Astrocyte (in vitro differentiated cells and primary cell): ENCODE measurements at regions not wholly inside any gene's neighbourhood (a gene's known extent, or its start where the extent isn't known, plus 50 kb on each side); places are given as distances from the start of the nearest gene placed in this dataset.

Experiments used
- DNase-seq: peaks from one replicate; pipeline ENCODE4 v3.0.0-alpha.2; 2010; ENCODE audit warnings: low read depth
- FAIRE-seq: peaks from 2 replicates; lab custom pipeline; 2011; peaks lifted over from hg19 to GRCh38; lab: Jason Lieb, UNC
- H2AFZ ChIP-seq: 2 replicates; pipeline ENCODE4 v1.6.0; 2012; ENCODE audit warnings: low read depth, low read length, inconsistent platforms
- H3K27ac ChIP-seq: 2 replicates; pipeline ENCODE4 v1.5.1; 2011; ENCODE audit warnings: low read depth, low read length, inconsistent platforms
- H3K27me3 ChIP-seq: 2 replicates; pipeline ENCODE4 v1.6.0; 2011; ENCODE audit warnings: low read length, inconsistent platforms; ENCODE audit not compliant: insufficient read depth
- H3K36me3 ChIP-seq: 2 replicates; pipeline ENCODE4 v1.5.1; 2011; ENCODE audit warnings: low read length, inconsistent platforms; ENCODE audit not compliant: insufficient read depth
- H3K4me1 ChIP-seq: 2 replicates; pipeline ENCODE4 v1.5.1; 2011; ENCODE audit warnings: low read length, inconsistent platforms; ENCODE audit not compliant: insufficient read depth
- H3K4me2 ChIP-seq: 2 replicates; pipeline ENCODE4 v1.6.0; 2012; ENCODE audit warnings: low read length, inconsistent platforms
- H3K4me3 ChIP-seq: 2 replicates; pipeline ENCODE4 v1.5.1; 2011; ENCODE audit warnings: low read depth, mild to moderate bottlenecking, low read length, inconsistent platforms; ENCODE audit not compliant: insufficient read depth
- H3K79me2 ChIP-seq: 2 replicates; pipeline ENCODE4 v1.6.0; 2012; ENCODE audit warnings: mild to moderate bottlenecking, low read length, inconsistent platforms; ENCODE audit not compliant: insufficient read depth
- H3K9ac ChIP-seq: 2 replicates; pipeline ENCODE4 v1.6.0; 2012; ENCODE audit warnings: mild to moderate bottlenecking, low read length, inconsistent platforms
- H3K9me3 ChIP-seq: 2 replicates; pipeline ENCODE4 v1.5.1; 2012; ENCODE audit warnings: low read depth, mild to moderate bottlenecking, low read length, inconsistent platforms; ENCODE audit not compliant: insufficient read depth
- H4K20me1 ChIP-seq: 2 replicates; pipeline ENCODE4 v1.6.0; 2012; ENCODE audit warnings: low read length, inconsistent platforms; ENCODE audit not compliant: insufficient read depth
- H3K27ac Mint-ChIP-seq: one replicate; pipeline ENCODE4 v1.8.0; 2021; ENCODE audit warnings: mild to moderate bottlenecking, mixed read lengths; ENCODE audit not compliant: unreplicated experiment
- H3K27me3 Mint-ChIP-seq: one replicate; pipeline ENCODE4 v1.8.0; 2021; ENCODE audit warnings: low read depth, mixed read lengths; ENCODE audit not compliant: unreplicated experiment
- H3K36me3 Mint-ChIP-seq: one replicate; pipeline ENCODE4 v1.8.0; 2021; ENCODE audit warnings: low read depth, mixed read lengths; ENCODE audit not compliant: unreplicated experiment
- H3K4me1 Mint-ChIP-seq: one replicate; pipeline ENCODE4 v1.8.0; 2021; ENCODE audit warnings: low read depth, mixed read lengths; ENCODE audit not compliant: unreplicated experiment
- H3K4me3 Mint-ChIP-seq: one replicate; pipeline ENCODE4 v1.8.0; 2021; ENCODE audit warnings: mild to moderate bottlenecking, moderate library complexity, mixed read lengths; ENCODE audit not compliant: unreplicated experiment
- H3K9me3 Mint-ChIP-seq: one replicate; pipeline ENCODE4 v1.8.0; 2021; ENCODE audit warnings: mild to moderate bottlenecking, mixed read lengths; ENCODE audit not compliant: unreplicated experiment
- CTCF ChIP-seq: IDR thresholded peaks from 2 replicates; pipeline ENCODE4 v1.5.1; 2011; ENCODE audit warnings: low read depth, mild to moderate bottlenecking, inconsistent platforms, low read length, moderate library complexity; ENCODE audit not compliant: insufficient read depth
- EZH2 ChIP-seq: IDR thresholded peaks from 2 replicates; pipeline ENCODE4 v1.6.1; 2012; ENCODE audit warnings: mild to moderate bottlenecking, low read length, inconsistent platforms; ENCODE audit not compliant: insufficient read depth

GRCh38 chr6:121544691-121545090 is 109.2 kb downstream of the GJA1 start:
- no peaks in the 10 kb centered on the region for H3K27me3 Mint-ChIP-seq
- no peaks in the 10 kb centered on the region for H4K20me1 ChIP-seq
- no peak for FAIRE-seq
- H3K27me3 ChIP-seq, result no peaks in the 10 kb centered on the region
- no peaks in the 10 kb centered on the region for H3K79me2 ChIP-seq
- no peak overlapping the region for H3K27ac ChIP-seq
- H3K9ac ChIP-seq, result no peak overlapping the region
- H3K36me3 Mint-ChIP-seq, result no peaks in the 10 kb centered on the region
- TF ChIP-seq CTCF (no peak), EZH2 (no peak)
- no peaks in the 10 kb centered on the region for H3K9me3 Mint-ChIP-seq
- no peak overlapping the region for H3K4me3 ChIP-seq
- peaks cover 17% of the 10 kb centered on the region for H3K4me1 Mint-ChIP-seq
- no peak overlapping the region for H3K4me2 ChIP-seq
- H2AFZ ChIP-seq, result no peak overlapping the region
- no peak overlapping the region for H3K4me3 Mint-ChIP-seq
- no peaks in the 10 kb centered on the region for H3K9me3 ChIP-seq
- H3K4me1 ChIP-seq, result peaks cover 4% of the 10 kb centered on the region
- H3K27ac Mint-ChIP-seq, result no peak overlapping the region
- H3K36me3 ChIP-seq, result no peaks in the 10 kb centered on the region
- peak; percentile 53 for DNase-seq

- DNase-seq, result no peak
- Histone ChIP-seq H2AFZ (no peak overlapping the region), H3K4me1 (peaks cover 4% of the 10 kb centered on the region), H3K9me3 (no peaks in the 10 kb centered on the region), H3K4me2 (no peak overlapping the region), H4K20me1 (no peaks in the 10 kb centered on the region), H3K27ac (no peak overlapping the region), H3K9ac (no peak overlapping the region), H3K27me3 (no peaks in the 10 kb centered on the region), H3K36me3 (no peaks in the 10 kb centered on the region), H3K79me2 (no peaks in the 10 kb centered on the region), H3K4me3 (no peak overlapping the region)
- H3K27me3 Mint-ChIP-seq, result no peaks in the 10 kb centered on the region
- H3K27ac Mint-ChIP-seq, result no peak overlapping the region
- H3K36me3 Mint-ChIP-seq, result no peaks in the 10 kb centered on the region
- peak; percentile 78 for FAIRE-seq
- TF ChIP-seq CTCF (no peak), EZH2 (no peak)
- no peak overlapping the region for H3K4me3 Mint-ChIP-seq
- peaks cover 2% of the 10 kb centered on the region for H3K9me3 Mint-ChIP-seq
- H3K4me1 Mint-ChIP-seq, result peaks cover 26% of the 10 kb centered on the region
Observed at GRCh38 chr6:121548131-121548530, 112.7 kb downstream of the GJA1 start.

GRCh38 chr6:121549736-121550135 is 114.3 kb downstream of the GJA1 start:
- Mint-ChIP-seq H3K9me3 (peaks cover 2% of the 10 kb centered on the region), H3K4me1 (peaks cover 18% of the 10 kb centered on the region), H3K4me3 (no peak overlapping the region), H3K27ac (peak overlapping the region; percentile 66), H3K36me3 (no peaks in the 10 kb centered on the region), H3K27me3 (no peaks in the 10 kb centered on the region)
- no peaks in the 10 kb centered on the region for H3K36me3 ChIP-seq
- H4K20me1 ChIP-seq, result no peaks in the 10 kb centered on the region
- DNase-seq (peak; percentile 84), FAIRE-seq (peak; percentile 23)
- H3K4me2 ChIP-seq, result no peak overlapping the region
- no peak overlapping the region for H3K9ac ChIP-seq
- no peaks in the 10 kb centered on the region for H3K79me2 ChIP-seq
- TF ChIP-seq CTCF, result no peak
- TF ChIP-seq EZH2, result no peak
- no peaks in the 10 kb centered on the region for H3K27me3 ChIP-seq
- H3K27ac ChIP-seq, result no peak overlapping the region
- no peak overlapping the region for H3K4me3 ChIP-seq
- peaks cover 4% of the 10 kb centered on the region for H3K4me1 ChIP-seq
- H3K9me3 ChIP-seq, result no peaks in the 10 kb centered on the region
- no peak overlapping the region for H2AFZ ChIP-seq
